Activated CD4-positive, alpha-beta T cell treated with anti-CD3 and anti-CD28 coated beads, Interleukin-2, Interleukin-4, amounts not matched to agents 100 ng/mL and 50 ng/mL, durations not matched to agents 16 hours and 8 hours (primary cell): ENCODE measurements at regions not wholly inside any gene's neighbourhood (a gene's known extent, or its start where the extent isn't known, plus 50 kb on each side); places are given as distances from the start of the nearest gene placed in this dataset.
"Not testable (repeated sequence)": the region's sequence is repeated elsewhere in the genome, so short reads cannot be mapped to it uniquely, and the experiment has no call there.

Experiments used
- DNase-seq: peaks from one replicate; pipeline ENCODE4 v3.0.0-alpha.2; 2020; ENCODE audit warnings: low spot score

DNA sequence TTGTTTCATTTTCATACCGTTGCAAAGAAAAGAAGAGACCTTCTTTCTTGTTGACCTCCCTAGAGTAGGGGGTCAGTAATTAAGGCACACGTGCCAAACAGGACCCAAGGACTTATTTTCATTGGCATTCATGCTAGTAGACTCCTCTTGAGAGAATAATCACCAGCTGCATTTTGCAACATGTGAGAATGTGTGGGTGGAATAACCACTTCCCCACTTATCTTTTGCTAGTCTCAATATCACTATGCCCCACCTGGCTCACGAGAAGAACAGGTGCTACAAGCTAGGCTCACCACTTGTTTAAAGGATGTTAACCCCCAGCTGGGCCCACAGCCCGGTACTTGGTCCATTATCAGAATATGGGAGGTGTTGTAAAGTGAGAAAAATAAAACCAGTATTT, 460.7 kb upstream of the MEF2C start:
- DNase-seq, result peak; percentile 28

GRCh38 chr5:89342106-89342876, 459.3 kb upstream of the MEF2C start:
- DNase-seq, result no peak

GRCh38 chr5:89338935-89339334, 456.0 kb upstream of the MEF2C start:
- no peak for DNase-seq

DNA sequence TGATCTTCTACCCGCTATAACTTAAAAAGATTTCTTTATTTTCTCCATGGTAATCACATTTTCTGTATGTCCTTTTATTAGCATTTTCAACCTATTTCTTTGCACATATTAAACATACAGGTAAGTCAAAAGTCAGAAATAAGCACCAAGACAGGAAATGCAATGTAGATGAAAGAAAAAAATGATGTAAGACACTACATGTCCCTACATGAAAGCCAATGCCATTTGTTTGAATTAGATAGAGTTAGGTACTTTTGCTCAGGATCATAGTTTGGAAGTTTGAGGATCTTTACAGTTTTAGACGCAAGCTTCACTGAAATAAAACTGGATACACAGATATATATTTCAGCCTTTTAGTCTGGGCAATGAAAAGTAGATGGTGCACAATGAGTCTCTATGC, 453.1 kb upstream of the MEF2C start:
- no peak for DNase-seq

DNA sequence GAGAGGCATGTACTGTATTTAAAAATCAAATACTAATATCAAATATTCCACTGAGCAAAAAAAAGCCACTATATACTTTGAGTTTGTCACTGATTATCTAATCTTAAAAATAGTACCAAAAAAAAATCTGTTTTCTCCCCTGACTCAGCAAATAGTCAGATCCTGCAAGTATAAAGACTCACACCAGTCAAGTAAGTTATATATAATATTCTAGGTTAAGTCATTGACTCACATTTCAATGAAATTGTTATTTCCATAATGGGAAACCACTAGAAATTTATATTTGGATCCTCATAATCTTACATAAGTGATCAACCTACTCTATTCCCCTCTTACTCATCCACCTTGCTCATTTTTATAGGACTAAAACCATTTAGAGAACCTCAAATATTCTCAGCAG, 447.2 kb upstream of the MEF2C start:
- no peak for DNase-seq

DNA sequence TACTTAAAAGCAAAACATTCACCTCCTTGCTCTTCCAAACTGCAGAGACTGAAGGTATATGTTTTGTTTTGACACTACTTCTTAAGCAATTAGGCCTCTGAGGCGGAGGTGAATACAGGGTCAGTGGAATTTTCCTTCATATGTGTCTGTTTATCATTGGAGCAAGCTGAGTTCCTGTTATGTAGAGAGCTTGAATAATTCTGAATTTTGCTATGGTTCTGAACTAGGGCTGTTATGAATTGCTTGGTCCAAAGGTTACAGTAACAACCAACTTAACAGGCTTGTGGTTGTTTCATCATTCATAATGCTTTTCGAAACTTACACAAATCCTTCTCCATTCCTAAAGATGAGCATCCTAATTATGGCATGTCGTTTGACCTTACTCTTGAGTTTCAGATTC, 444.6 kb upstream of the MEF2C start:
- no peak for DNase-seq

- no peak for DNase-seq
These were observed 442.0 kb upstream of the MEF2C start for GRCh38 chr5:89324990-89325389.

DNA sequence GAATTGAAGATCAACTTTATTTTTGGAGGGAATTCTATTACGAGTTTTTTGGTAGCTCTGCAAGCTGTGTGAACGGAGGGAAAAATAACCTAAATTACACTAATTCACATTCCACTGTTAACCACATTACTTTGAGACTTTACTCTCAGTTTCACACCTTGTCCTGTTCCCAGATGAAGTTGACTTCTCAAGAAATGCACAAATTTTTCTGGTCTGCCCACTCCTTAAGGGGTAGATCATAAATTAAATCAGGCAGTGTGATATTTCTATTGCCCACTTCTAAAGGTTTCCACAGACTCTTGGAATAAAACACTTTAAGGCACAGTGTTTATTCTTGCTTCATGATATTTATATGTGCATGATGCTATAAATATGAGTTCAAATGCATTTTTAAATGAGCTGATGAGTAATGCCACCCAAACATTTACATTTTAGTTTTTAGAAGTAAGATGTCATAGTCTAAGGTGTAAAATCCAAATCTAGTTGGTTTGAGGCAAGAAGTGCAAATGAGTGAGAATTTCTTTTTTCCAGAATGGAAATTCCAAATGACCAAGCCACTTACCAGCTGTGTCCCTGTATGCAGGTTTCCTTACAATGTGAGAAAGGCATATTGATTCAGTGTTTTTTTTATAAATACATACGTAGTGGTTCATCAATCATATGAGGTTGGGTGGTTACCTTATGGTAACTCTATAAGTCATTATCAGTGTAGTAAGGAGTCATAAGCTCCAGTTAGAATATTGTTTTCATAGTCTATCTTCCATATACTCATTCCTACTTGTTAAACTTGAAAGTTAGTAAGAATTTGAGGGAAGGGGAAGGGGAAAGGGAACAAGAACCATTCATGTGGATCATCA, 437.7 kb upstream of the MEF2C start:
- no peak for DNase-seq

GRCh38 chr5:89317838-89318237, 434.9 kb upstream of the MEF2C start:
- not testable (repeated sequence) for DNase-seq

DNA sequence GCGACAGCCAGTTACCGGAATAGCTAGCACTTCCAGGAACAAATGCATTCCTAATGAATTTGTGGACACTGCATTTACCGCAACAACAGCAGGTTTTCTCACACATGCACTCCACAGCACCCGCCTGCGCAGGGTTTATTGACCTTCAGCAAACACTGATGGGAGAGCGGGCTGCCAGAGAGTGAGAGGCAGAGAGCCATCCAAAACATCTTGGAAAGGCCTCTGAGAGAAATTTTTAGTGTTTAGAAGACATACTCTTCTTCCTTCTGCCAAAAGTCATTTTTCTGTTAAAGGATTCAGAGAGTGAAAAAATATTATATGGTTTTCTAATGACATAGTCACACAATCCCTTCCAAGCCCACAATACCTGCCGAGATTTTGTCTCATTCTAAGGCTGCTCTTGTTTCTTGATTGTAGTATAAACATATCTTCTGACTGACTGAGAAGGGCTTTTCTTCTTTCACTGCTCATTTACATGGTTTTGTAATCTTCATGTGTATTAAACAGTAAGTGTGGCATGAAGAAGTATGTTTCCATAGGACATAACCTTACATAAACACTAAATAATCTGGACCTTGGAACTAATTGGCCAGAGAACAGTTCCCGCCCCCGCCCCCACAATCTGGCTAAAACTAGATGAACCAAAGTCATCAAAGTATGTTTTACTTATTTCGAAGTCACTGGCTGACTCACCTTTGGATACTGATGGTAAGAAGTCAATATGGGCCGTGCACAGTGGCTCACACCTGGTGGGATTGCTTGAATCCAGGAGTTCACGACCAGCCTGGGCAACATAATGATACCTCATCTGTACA, 432.5 kb upstream of the MEF2C start:
- no peak for DNase-seq

- peak; percentile 79 for DNase-seq
These were observed 431.0 kb upstream of the MEF2C start for GRCh38 chr5:89313804-89314588.

DNA sequence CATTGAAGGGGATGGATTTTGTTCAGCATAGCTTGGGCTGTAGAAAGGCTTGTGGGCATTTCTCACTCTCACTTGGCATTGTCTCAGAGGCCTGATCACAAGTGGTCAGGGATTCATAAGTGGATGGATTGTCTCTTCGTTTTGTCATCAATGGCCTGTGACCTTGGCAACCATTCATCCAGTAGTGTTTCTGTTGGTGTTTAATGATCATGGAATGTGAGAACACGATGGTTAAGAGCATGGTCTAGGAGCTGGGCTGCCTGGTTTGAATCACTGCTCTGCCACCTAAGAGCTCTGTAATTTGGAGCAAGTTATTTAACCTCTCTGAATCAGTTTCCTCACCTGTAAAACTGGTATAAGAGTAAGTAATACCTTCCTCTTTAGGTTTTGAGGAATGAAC, 430.1 kb upstream of the MEF2C start:
- DNase-seq, result peak; percentile 11

DNA sequence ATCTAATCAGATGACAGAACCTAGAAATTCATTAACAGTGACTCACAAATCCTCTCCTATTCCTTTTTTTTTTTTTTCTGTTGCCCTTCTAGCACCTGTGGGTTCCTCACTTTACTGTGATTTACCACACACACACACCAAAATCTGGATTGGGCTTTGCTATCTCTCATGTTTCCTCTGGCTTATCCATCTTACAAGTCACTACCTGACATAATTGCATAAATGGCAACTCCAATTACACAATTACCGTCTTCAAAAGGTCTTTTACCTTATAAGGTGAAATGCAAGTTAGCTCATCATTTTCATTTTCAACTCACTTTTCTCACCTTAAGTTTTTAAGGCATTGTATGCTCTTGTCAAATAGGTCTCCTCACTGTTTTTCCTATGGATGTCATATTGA, 426.3 kb upstream of the MEF2C start:
- DNase-seq, result no peak

DNA sequence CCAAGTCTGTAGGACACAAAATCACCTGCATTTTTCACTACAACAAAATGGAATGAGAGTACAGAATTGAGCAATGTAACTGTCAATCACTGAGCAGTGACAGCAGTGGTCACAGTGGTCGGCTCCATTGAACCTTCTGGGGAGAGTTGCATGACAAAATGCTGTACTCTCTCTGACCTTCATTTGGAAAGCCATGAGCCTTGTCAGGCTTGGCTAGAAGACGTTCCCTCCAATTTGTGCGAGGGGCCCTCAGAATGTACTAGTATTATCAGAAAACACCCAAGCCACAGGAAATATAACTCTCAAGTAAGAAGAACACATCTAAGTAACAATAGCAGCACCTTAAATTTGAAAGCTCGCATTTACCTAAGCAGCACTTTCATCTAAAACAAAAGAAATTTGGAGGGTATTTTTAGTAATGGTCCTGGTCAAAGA, 425.6 kb upstream of the MEF2C start:
- DNase-seq, result no peak

DNA sequence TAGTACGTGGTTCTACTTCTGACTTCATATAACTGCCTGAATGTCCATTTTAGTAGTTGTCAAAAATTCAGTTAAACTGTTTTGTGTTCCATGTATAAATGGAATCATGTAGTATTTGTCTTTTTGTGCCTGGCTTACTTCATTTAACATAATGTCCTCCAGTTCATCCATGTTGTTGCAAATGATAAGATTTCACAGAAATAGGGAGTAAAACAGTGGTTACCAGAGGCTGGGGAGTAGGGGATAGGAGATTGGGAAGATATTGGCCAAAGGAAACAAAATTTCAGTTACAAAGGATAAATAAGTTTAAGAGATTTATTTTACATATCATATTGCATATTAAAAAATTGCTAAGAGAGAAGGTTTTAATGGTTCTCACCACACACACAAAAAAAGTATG, 425.0 kb upstream of the MEF2C start:
- DNase-seq, result no peak

- DNase-seq, result not testable (repeated sequence)
These were observed 424.2 kb upstream of the MEF2C start for GRCh38 chr5:89307141-89307540.

DNA sequence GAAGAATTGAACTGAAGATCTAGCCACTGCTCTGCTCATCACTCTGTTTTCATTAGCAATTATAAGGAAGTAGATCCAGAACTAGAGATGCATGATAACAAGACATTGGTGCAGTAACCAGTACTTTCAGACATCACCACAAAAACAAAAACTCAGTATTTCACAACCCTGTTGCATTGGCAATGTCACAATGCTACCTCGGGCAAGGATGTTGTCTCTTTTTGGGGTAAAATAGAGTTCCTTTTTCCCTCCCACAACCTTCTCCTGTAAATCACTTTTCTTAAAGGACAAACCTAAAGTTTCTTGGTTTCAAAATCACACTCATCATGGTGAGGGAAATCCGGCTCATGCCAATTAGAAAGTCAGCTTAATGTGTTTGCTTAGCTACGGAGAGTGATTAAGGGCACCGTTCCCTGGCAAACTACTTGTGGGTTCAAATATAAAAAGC, 420.1 kb upstream of the MEF2C start:
- no peak for DNase-seq

- no peak for DNase-seq
These were observed 419.3 kb upstream of the MEF2C start for GRCh38 chr5:89302102-89302891.

DNA sequence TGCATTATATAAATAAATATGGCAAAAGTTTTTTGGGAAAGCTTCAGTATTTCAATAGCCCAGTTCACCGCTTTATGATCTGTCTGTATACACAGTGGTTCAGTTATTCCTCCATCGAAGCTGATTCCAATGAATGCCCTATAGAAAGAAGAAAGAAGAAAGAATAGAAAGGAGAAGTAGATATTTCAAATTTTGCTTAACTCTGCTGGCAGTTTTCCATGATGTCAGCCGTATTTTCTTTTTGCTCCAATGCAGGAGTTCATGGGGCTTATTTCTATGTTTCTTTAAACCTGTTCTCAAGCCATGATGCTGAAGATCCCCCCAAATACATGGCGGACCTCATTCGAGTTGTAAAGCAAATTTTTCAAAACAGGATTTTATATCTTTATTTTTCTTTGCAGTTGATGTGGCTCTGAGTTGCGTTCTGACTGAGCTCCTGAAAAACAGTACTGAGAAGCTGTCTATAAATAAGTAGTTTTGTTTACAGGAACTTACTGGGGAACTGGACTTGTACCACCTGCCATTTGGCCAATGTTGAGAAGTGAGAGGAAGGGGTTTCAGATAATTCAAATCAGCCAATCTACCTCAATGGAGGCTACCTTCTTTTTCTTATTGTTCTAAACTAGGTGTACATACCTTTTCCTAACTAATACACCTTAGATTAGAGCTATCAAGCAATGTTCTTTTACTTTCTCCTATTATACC, 418.5 kb upstream of the MEF2C start:
- DNase-seq, result no peak

- DNase-seq, result no peak
These were observed 417.5 kb upstream of the MEF2C start for GRCh38 chr5:89300426-89300970.
